GM23338 (cell line): ENCODE measurements at regions not wholly inside any gene's neighbourhood (a gene's known extent, or its start where the extent isn't known, plus 50 kb on each side); places are given as distances from the start of the nearest gene placed in this dataset.

Experiments used
- ATAC-seq: fragments of 200-7000 bp; cut with Tn5 transposase; 3 replicates; pipeline ENCODE4 v1.9.1; 2020
- DNase-seq: peaks from one replicate; pipeline ENCODE4 v3.0.0-alpha.2; 2015; ENCODE audit warnings: low spot score
- H2AFZ ChIP-seq: fragments of 200-600 bp; sonication (generic); 2 replicates; pipeline ENCODE4 v1.8.0; 2016; ENCODE audit warnings: antibody characterized with exemption, mild to moderate bottlenecking, moderate library complexity
- H3F3A ChIP-seq: fragments of 200-600 bp; sonication (generic); replicated peaks from 2 replicates; pipeline ENCODE4 v1.8.0; 2017; ENCODE audit warnings: antibody characterized with exemption, mixed run types, low read depth
- H3K27ac ChIP-seq: fragments of 200-600 bp; sonication (generic); 2 replicates; pipeline ENCODE4 v1.6.1; 2016; ENCODE audit warnings: low read depth
- H3K27me3 ChIP-seq: fragments of 200-600 bp; sonication (generic); 2 replicates; pipeline ENCODE4 v1.8.0; 2016; ENCODE audit warnings: mild to moderate bottlenecking, mixed run types, moderate library complexity; ENCODE audit not compliant: insufficient read depth
- H3K36me3 ChIP-seq: fragments of 200-600 bp; sonication (generic); 2 replicates; pipeline ENCODE4 v1.8.0; 2016; ENCODE audit warnings: mild to moderate bottlenecking; ENCODE audit not compliant: insufficient read depth
- H3K4me1 ChIP-seq: fragments of 200-600 bp; sonication (generic); 2 replicates; pipeline ENCODE4 v1.8.0; 2016; ENCODE audit warnings: mild to moderate bottlenecking, moderate library complexity; ENCODE audit not compliant: insufficient read depth
- H3K4me2 ChIP-seq: fragments of 200-600 bp; sonication (generic); 2 replicates; pipeline ENCODE4 v1.7.1; 2017; ENCODE audit warnings: mixed run types
- H3K4me3 ChIP-seq: fragments of 200-600 bp; sonication (generic); 2 replicates; pipeline ENCODE4 v1.6.1; 2016; ENCODE audit warnings: mixed run types
- H3K79me2 ChIP-seq: fragments of 200-600 bp; sonication (generic); replicated peaks from 2 replicates; pipeline ENCODE4 v1.8.0; 2017; ENCODE audit warnings: mild to moderate bottlenecking; ENCODE audit not compliant: insufficient read depth
- H3K9me2 ChIP-seq: fragments of 200-600 bp; sonication (generic); 2 replicates; pipeline ENCODE4 v1.8.0; 2017; ENCODE audit not compliant: insufficient read depth
- H4K20me1 ChIP-seq: fragments of 200-600 bp; sonication (generic); replicated peaks from 2 replicates; pipeline ENCODE4 v1.8.0; 2017; ENCODE audit warnings: mild to moderate bottlenecking; ENCODE audit not compliant: insufficient read depth
- H3K27ac Mint-ChIP-seq: 2 replicates; pipeline ENCODE4 v1.8.0; 2020; ENCODE audit warnings: inconsistent platforms, mild to moderate bottlenecking, moderate library complexity, mixed read lengths
- H3K27me3 Mint-ChIP-seq: 3 replicates; pipeline ENCODE4 v1.8.0; 2022; ENCODE audit warnings: low read depth, mild to moderate bottlenecking, moderate library complexity, mixed read lengths, inconsistent platforms; ENCODE audit not compliant: insufficient read depth, poor library complexity
- H3K36me3 Mint-ChIP-seq: 3 replicates; pipeline ENCODE4 v1.8.0; 2021; ENCODE audit warnings: low read depth, mild to moderate bottlenecking, inconsistent platforms, moderate library complexity, mixed read lengths
- H3K4me1 Mint-ChIP-seq: 3 replicates; pipeline ENCODE4 v1.8.0; 2020; ENCODE audit warnings: mild to moderate bottlenecking, inconsistent platforms, mixed read lengths
- H3K4me3 Mint-ChIP-seq: 3 replicates; pipeline ENCODE4 v1.8.0; 2021; ENCODE audit warnings: moderate library complexity, mild to moderate bottlenecking, inconsistent platforms, mixed read lengths
- H3K9me3 Mint-ChIP-seq: 3 replicates; pipeline ENCODE4 v1.8.0; 2020; ENCODE audit warnings: moderate library complexity, mild to moderate bottlenecking, inconsistent platforms, mixed read lengths
- CREB1 ChIP-seq: fragments of 250-450 bp; sonication (Bioruptor Pico); IDR thresholded peaks from 2 replicates; pipeline ENCODE4 v1.5.0; 2020; ENCODE audit warnings: low read depth, mild to moderate bottlenecking, moderate library complexity
- EZH2 ChIP-seq: fragments of 200-600 bp; sonication (generic); IDR thresholded peaks from one replicate; pipeline ENCODE4 v1.8.0; 2017; ENCODE audit warnings: antibody characterized with exemption, mild to moderate bottlenecking, low read depth; ENCODE audit not compliant: unreplicated experiment
- EZH2phosphoT487 ChIP-seq: fragments of 200-600 bp; sonication (generic); IDR thresholded peaks from one replicate; pipeline ENCODE4 v1.8.1; 2018; ENCODE audit warnings: antibody characterized with exemption; ENCODE audit not compliant: unreplicated experiment
- JUNB ChIP-seq: IDR thresholded peaks from one replicate; pipeline ENCODE4 v1.6.1; 2016; ENCODE audit warnings: antibody characterized with exemption; ENCODE audit not compliant: unreplicated experiment
- NANOG ChIP-seq: IDR thresholded peaks from 2 replicates; pipeline ENCODE4 v1.6.1; 2016; ENCODE audit warnings: antibody characterized with exemption, borderline replicate concordance
- POLR2AphosphoS5 ChIP-seq: IDR thresholded peaks from 2 replicates; pipeline ENCODE4 v1.6.1; 2016; ENCODE audit warnings: antibody characterized with exemption, low read depth
- STAT1 ChIP-seq: IDR thresholded peaks from one replicate; pipeline ENCODE4 v1.6.1; 2016; ENCODE audit warnings: antibody characterized with exemption; ENCODE audit not compliant: unreplicated experiment
- ZNF114 ChIP-seq: fragments of 250-450 bp; sonication (Bioruptor Pico); IDR thresholded peaks from 2 replicates; pipeline ENCODE4 v1.5.0; 2020; ENCODE audit warnings: mild to moderate bottlenecking, moderate library complexity
- ZNF331 ChIP-seq: fragments of 250-450 bp; sonication (Bioruptor Pico); IDR thresholded peaks from 2 replicates; pipeline ENCODE4 v1.5.0; 2020; ENCODE audit warnings: low read depth, mild to moderate bottlenecking, moderate library complexity
- TF ChIP-seq, protein P1 (sequence below): IDR thresholded peaks from one replicate; pipeline ENCODE4 v1.6.1; 2018; ENCODE audit warnings: antibody characterized with exemption; ENCODE audit not compliant: unreplicated experiment
- TF ChIP-seq, protein P2 (sequence below): fragments of 250-450 bp; sonication (Bioruptor Pico); IDR thresholded peaks from 2 replicates; pipeline ENCODE4 v1.5.0; 2020; ENCODE audit warnings: mild to moderate bottlenecking, moderate library complexity
- TF ChIP-seq, protein P3 (sequence below), 2 experiments: fragments of 200-600 bp in 1 of 2; sonication (generic) in 1 of 2; conservative IDR thresholded peaks; 2 replicates each; pipeline versions ENCODE4 v1.5.1 to v1.6.1; 2016 to 2017; ENCODE audit warnings: antibody characterized with exemption in 2 of 2, low read depth in 2 of 2, mild to moderate bottlenecking in 2 of 2, moderate library complexity in 1 of 2
- TF ChIP-seq, protein P4 (sequence below): IDR thresholded peaks from 2 replicates; pipeline ENCODE4 v1.6.1; 2016; ENCODE audit warnings: antibody characterized with exemption

DNA sequence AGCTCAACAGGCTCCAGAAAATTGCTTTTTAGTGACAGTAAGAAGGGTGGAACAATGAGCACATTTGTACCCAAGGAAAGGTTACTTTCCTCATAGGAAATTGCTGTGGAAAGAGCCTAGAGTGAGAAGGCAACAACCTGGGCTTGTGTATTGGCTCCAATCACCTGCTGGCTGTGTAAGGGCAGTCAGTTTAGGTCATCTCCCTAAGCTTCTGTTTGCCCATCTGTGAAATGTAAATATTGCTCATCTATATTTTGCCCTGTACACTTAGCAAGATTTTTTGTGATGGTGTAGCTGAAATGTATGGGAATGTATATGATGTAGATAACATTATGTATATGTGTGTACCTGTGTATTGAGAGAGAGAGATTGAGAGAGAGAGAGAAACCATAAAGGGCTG, 225.2 kb upstream of the MPHOSPH6 start (continued):
- TF ChIP-seq, protein P1, sequence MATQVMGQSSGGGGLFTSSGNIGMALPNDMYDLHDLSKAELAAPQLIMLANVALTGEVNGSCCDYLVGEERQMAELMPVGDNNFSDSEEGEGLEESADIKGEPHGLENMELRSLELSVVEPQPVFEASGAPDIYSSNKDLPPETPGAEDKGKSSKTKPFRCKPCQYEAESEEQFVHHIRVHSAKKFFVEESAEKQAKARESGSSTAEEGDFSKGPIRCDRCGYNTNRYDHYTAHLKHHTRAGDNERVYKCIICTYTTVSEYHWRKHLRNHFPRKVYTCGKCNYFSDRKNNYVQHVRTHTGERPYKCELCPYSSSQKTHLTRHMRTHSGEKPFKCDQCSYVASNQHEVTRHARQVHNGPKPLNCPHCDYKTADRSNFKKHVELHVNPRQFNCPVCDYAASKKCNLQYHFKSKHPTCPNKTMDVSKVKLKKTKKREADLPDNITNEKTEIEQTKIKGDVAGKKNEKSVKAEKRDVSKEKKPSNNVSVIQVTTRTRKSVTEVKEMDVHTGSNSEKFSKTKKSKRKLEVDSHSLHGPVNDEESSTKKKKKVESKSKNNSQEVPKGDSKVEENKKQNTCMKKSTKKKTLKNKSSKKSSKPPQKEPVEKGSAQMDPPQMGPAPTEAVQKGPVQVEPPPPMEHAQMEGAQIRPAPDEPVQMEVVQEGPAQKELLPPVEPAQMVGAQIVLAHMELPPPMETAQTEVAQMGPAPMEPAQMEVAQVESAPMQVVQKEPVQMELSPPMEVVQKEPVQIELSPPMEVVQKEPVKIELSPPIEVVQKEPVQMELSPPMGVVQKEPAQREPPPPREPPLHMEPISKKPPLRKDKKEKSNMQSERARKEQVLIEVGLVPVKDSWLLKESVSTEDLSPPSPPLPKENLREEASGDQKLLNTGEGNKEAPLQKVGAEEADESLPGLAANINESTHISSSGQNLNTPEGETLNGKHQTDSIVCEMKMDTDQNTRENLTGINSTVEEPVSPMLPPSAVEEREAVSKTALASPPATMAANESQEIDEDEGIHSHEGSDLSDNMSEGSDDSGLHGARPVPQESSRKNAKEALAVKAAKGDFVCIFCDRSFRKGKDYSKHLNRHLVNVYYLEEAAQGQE = no peak
- TF ChIP-seq EZH2 (no peak), POLR2AphosphoS5 (no peak), STAT1 (no peak), EZH2phosphoT487 (no peak), CREB1 (CRISPR knock-in tag) (no peak), NANOG (no peak), JUNB (no peak), ZNF331 (CRISPR knock-in tag) (no peak)

DNA sequence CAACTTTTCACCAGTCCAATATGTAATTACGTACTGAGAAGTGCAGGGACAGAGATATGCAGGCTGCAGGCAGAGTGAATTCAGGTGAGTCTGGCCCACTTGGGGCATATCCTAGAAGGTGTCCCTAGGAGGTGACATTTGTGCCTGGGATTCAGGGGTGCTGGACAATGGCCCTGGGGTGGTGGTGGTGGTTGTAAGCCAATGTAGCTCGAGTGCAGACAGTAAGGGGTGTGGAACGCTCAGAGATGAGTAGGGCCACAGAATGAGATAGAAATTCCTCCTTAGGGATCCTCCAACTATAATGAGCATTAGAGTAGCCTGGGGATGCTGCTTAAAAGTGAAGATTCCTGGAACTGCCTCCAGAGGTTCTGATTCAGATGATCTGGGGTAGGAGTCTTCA, 221.7 kb upstream of the MPHOSPH6 start:
- H3K4me1 Mint-ChIP-seq = no peaks in the 10 kb centered on the region
- no peak for DNase-seq
- no peaks in the 10 kb centered on the region for H3K9me3 Mint-ChIP-seq
- Histone ChIP-seq H3K4me1 (no peaks in the 10 kb centered on the region), H3K79me2 (no peaks in the 10 kb centered on the region), H4K20me1 (no peaks in the 10 kb centered on the region), H2AFZ (no peak overlapping the region), H3K9me2 (no peaks in the 10 kb centered on the region), H3K27me3 (no peaks in the 10 kb centered on the region), H3K36me3 (no peaks in the 10 kb centered on the region), H3K27ac (no peak overlapping the region), H3K4me3 (no peak overlapping the region), H3F3A (no peaks in the 10 kb centered on the region), H3K4me2 (no peak overlapping the region)
- no peak overlapping the region for H3K27ac Mint-ChIP-seq
- H3K36me3 Mint-ChIP-seq = no peaks in the 10 kb centered on the region
- no peak for ATAC-seq
- no peak overlapping the region for H3K4me3 Mint-ChIP-seq
- peaks cover 2% of the 10 kb centered on the region for H3K27me3 Mint-ChIP-seq
- TF ChIP-seq EZH2phosphoT487 (no peak), STAT1 (no peak), CREB1 (CRISPR knock-in tag) (no peak), ZNF114 (CRISPR knock-in tag) (no peak), NANOG (no peak), ZNF331 (CRISPR knock-in tag) (no peak), JUNB (no peak), POLR2AphosphoS5 (no peak)
- TF ChIP-seq, protein P2, sequence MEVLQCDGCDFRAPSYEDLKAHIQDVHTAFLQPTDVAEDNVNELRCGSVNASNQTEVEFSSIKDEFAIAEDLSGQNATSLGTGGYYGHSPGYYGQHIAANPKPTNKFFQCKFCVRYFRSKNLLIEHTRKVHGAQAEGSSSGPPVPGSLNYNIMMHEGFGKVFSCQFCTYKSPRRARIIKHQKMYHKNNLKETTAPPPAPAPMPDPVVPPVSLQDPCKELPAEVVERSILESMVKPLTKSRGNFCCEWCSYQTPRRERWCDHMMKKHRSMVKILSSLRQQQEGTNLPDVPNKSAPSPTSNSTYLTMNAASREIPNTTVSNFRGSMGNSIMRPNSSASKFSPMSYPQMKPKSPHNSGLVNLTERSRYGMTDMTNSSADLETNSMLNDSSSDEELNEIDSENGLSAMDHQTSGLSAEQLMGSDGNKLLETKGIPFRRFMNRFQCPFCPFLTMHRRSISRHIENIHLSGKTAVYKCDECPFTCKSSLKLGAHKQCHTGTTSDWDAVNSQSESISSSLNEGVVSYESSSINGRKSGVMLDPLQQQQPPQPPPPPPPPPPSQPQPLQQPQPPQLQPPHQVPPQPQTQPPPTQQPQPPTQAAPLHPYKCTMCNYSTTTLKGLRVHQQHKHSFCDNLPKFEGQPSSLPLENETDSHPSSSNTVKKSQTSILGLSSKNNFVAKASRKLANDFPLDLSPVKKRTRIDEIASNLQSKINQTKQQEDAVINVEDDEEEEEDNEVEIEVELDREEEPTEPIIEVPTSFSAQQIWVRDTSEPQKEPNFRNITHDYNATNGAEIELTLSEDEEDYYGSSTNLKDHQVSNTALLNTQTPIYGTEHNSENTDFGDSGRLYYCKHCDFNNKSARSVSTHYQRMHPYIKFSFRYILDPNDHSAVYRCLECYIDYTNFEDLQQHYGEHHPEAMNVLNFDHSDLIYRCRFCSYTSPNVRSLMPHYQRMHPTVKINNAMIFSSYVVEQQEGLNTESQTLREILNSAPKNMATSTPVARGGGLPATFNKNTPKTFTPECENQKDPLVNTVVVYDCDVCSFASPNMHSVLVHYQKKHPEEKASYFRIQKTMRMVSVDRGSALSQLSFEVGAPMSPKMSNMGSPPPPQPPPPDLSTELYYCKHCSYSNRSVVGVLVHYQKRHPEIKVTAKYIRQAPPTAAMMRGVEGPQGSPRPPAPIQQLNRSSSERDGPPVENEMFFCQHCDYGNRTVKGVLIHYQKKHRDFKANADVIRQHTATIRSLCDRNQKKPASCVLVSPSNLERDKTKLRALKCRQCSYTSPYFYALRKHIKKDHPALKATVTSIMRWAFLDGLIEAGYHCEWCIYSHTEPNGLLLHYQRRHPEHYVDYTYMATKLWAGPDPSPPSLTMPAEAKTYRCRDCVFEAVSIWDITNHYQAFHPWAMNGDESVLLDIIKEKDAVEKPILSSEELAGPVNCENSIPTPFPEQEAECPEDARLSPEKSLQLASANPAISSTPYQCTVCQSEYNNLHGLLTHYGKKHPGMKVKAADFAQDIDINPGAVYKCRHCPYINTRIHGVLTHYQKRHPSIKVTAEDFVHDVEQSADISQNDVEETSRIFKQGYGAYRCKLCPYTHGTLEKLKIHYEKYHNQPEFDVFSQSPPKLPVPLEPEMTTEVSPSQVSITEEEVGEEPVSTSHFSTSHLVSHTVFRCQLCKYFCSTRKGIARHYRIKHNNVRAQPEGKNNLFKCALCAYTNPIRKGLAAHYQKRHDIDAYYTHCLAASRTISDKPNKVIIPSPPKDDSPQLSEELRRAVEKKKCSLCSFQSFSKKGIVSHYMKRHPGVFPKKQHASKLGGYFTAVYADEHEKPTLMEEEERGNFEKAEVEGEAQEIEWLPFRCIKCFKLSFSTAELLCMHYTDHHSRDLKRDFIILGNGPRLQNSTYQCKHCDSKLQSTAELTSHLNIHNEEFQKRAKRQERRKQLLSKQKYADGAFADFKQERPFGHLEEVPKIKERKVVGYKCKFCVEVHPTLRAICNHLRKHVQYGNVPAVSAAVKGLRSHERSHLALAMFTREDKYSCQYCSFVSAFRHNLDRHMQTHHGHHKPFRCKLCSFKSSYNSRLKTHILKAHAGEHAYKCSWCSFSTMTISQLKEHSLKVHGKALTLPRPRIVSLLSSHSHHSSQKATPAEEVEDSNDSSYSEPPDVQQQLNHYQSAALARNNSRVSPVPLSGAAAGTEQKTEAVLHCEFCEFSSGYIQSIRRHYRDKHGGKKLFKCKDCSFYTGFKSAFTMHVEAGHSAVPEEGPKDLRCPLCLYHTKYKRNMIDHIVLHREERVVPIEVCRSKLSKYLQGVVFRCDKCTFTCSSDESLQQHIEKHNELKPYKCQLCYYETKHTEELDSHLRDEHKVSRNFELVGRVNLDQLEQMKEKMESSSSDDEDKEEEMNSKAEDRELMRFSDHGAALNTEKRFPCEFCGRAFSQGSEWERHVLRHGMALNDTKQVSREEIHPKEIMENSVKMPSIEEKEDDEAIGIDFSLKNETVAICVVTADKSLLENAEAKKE = no peak
- TF ChIP-seq, protein P3, sequence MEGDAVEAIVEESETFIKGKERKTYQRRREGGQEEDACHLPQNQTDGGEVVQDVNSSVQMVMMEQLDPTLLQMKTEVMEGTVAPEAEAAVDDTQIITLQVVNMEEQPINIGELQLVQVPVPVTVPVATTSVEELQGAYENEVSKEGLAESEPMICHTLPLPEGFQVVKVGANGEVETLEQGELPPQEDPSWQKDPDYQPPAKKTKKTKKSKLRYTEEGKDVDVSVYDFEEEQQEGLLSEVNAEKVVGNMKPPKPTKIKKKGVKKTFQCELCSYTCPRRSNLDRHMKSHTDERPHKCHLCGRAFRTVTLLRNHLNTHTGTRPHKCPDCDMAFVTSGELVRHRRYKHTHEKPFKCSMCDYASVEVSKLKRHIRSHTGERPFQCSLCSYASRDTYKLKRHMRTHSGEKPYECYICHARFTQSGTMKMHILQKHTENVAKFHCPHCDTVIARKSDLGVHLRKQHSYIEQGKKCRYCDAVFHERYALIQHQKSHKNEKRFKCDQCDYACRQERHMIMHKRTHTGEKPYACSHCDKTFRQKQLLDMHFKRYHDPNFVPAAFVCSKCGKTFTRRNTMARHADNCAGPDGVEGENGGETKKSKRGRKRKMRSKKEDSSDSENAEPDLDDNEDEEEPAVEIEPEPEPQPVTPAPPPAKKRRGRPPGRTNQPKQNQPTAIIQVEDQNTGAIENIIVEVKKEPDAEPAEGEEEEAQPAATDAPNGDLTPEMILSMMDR (conservative IDR thresholded peaks at IDR 0.05; ENCODE audit: low read depth in 2 of 2) = no peak
- TF ChIP-seq, protein P4, sequence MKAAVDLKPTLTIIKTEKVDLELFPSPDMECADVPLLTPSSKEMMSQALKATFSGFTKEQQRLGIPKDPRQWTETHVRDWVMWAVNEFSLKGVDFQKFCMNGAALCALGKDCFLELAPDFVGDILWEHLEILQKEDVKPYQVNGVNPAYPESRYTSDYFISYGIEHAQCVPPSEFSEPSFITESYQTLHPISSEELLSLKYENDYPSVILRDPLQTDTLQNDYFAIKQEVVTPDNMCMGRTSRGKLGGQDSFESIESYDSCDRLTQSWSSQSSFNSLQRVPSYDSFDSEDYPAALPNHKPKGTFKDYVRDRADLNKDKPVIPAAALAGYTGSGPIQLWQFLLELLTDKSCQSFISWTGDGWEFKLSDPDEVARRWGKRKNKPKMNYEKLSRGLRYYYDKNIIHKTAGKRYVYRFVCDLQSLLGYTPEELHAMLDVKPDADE = no peak
